ENCODE measurements at regions not wholly inside any gene's neighbourhood (a gene's known extent, or its start where the extent isn't known, plus 50 kb on each side); places are given as distances from the start of the nearest gene placed in this dataset.

DNA sequence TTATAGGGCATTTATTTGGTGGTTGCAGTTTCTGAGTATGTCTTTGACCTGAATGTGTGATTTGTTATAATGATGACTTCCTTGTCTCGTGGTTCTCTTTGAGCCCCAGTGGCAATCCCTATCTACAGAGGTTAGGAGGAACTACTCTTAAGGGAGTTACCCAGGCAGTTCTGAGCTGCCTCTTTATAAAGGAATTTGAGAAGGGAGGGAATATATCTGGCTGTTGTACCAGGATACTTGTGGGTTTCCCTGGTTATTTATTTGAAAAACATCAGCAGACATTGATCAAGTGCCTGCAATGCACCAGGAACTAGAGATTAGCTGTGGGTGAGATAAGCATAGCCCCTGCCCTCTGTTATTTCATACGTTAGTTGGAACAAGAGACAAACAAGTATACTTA lies 243.5 kb upstream of the ARHGAP20 start:
- TF ChIP-seq, protein P1, sequence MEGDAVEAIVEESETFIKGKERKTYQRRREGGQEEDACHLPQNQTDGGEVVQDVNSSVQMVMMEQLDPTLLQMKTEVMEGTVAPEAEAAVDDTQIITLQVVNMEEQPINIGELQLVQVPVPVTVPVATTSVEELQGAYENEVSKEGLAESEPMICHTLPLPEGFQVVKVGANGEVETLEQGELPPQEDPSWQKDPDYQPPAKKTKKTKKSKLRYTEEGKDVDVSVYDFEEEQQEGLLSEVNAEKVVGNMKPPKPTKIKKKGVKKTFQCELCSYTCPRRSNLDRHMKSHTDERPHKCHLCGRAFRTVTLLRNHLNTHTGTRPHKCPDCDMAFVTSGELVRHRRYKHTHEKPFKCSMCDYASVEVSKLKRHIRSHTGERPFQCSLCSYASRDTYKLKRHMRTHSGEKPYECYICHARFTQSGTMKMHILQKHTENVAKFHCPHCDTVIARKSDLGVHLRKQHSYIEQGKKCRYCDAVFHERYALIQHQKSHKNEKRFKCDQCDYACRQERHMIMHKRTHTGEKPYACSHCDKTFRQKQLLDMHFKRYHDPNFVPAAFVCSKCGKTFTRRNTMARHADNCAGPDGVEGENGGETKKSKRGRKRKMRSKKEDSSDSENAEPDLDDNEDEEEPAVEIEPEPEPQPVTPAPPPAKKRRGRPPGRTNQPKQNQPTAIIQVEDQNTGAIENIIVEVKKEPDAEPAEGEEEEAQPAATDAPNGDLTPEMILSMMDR (IDR thresholded peaks at IDR 0.05): no peak
- TF ChIP-seq POLR2A (IDR thresholded peaks at IDR 0.05): no peak
